Panc1 (cell line): ENCODE measurements at regions not wholly inside any gene's neighbourhood (a gene's known extent, or its start where the extent isn't known, plus 50 kb on each side); places are given as distances from the start of the nearest gene placed in this dataset.

Experiments
- ATAC-seq: fragments of 200-7000 bp; cut with Tn5 transposase; 2 replicates; pipeline ENCODE4 v1.9.1; 2020; ENCODE audit warnings: mild to moderate bottlenecking, moderate library complexity
- BruUV-seq: library from RNA; stranded (reverse); fragments of 400-500 nt; replicated peaks from 2 replicates; lab custom pipeline; 2021; lab: Mats Ljungman, UMichigan
- CTCF ChIA-PET: fragments of 300-600 bp; sonication (Branson Sonifier 250); formaldehyde crosslinking; loops from one replicate; lab custom pipeline; 2022; ENCODE audit warnings: antibody characterized with exemption; lab: Charles Lee
- POLR2A ChIA-PET: fragments of 300-600 bp; sonication (Branson Sonifier 250); formaldehyde crosslinking; loops from one replicate; lab custom pipeline; 2022; ENCODE audit warnings: antibody characterized with exemption; lab: Charles Lee
- DNase-seq: peaks from one replicate; pipeline ENCODE4 v3.0.0-alpha.2; 2010; ENCODE audit warnings: low read depth, low spot score
- H3K27ac ChIP-seq: 2 replicates; pipeline ENCODE4 v1.5.1; 2011; ENCODE audit warnings: mild to moderate bottlenecking, low read length, inconsistent platforms
- H3K27me3 ChIP-seq: fragments of 200-500 bp; sonication (Bioruptor generic); 2 replicates; pipeline ENCODE4 v1.6.0; 2014; ENCODE audit warnings: low read length, inconsistent platforms; ENCODE audit not compliant: control insufficient read depth, insufficient read depth
- H3K36me3 ChIP-seq: fragments of 200-500 bp; sonication (Bioruptor generic); 2 replicates; pipeline ENCODE4 v1.5.1; 2014; ENCODE audit warnings: inconsistent platforms, mild to moderate bottlenecking, low read length, moderate library complexity; ENCODE audit not compliant: control insufficient read depth, insufficient read depth
- H3K4me1 ChIP-seq: 2 replicates; pipeline ENCODE4 v1.5.1; 2011; ENCODE audit warnings: inconsistent platforms, mild to moderate bottlenecking, low read length, moderate library complexity; ENCODE audit not compliant: control insufficient read depth, insufficient read depth
- H3K4me3 ChIP-seq, 2 experiments: 2 replicates each; pipeline ENCODE4 v1.5.1; 2011 to 2012; ENCODE audit warnings: low read depth in 2 of 2, low read length in 2 of 2, mild to moderate bottlenecking in 2 of 2, inconsistent platforms in 1 of 2, moderate library complexity in 1 of 2
- H3K9me3 ChIP-seq: fragments of 200-500 bp; sonication (Bioruptor generic); 2 replicates; pipeline ENCODE4 v1.5.1; 2014; ENCODE audit warnings: low read depth, mild to moderate bottlenecking, inconsistent platforms, low read length, moderate library complexity; ENCODE audit not compliant: control insufficient read depth, insufficient read depth
- CTCF ChIP-seq: fragments of 450-650 bp; IDR thresholded peaks from 2 replicates; pipeline ENCODE4 v1.5.1; 2017; ENCODE audit warnings: mild to moderate bottlenecking
- POLR2AphosphoS5 ChIP-seq: IDR thresholded peaks from 2 replicates; pipeline ENCODE4 v1.6.1; 2012; ENCODE audit warnings: mild to moderate bottlenecking, low read depth, low read length, moderate library complexity
- REST ChIP-seq, 2 experiments: IDR thresholded peaks; 2 replicates each; pipeline ENCODE4 v1.6.1; 2011 to 2012; ENCODE audit warnings: low read depth in 2 of 2, control low read depth in 1 of 2, low read length in 1 of 2, mild to moderate bottlenecking in 1 of 2, moderate library complexity in 1 of 2; ENCODE audit not compliant: insufficient read depth in 1 of 2
- SIN3A ChIP-seq: IDR thresholded peaks from 2 replicates; pipeline ENCODE4 v1.6.1; 2012; ENCODE audit warnings: low read depth, mild to moderate bottlenecking, low read length, moderate library complexity, borderline replicate concordance; ENCODE audit not compliant: insufficient read depth
- TCF7L2 ChIP-seq: IDR thresholded peaks from 2 replicates; pipeline ENCODE4 v1.6.1; 2011; ENCODE audit warnings: mild to moderate bottlenecking, low read depth, low read length, inconsistent platforms
- in situ Hi-C: cut with HindIII; loops from 2 replicates; pipeline ENCODE4 v1.10.0; 2016; ENCODE audit warnings: low sequenced_read_pairs, low pct_unique_long_range_greater_than_20kb
- intact Hi-C: fragments of 100-400 bp; cut with micrococcal nuclease; formaldehyde crosslinking; loops from one replicate; pipeline ENCODE4 v1.10.0; 2022; ENCODE audit not compliant: unreplicated experiment

GRCh38 chr6:6804843-6805615, 216.5 kb downstream of the LY86 start:
- Histone ChIP-seq H3K27me3 (0 out of 2 replicates have a peak, but pooled peaks cover 2% of the 10 kb centered on the region), H3K9me3 (no peaks in the 10 kb centered on the region), H3K4me1 (no peaks in the 10 kb centered on the region), H3K27ac (no peak overlapping the region), H3K4me3 (no peak overlapping the region), H3K36me3 (no peaks in the 10 kb centered on the region)
- BruUV-seq = no TSS peak
- in situ Hi-C loops = no loop called here
- ChIA-PET POLR2A (no interaction called here), CTCF (no interaction called here)
- no peak for TF ChIP-seq CTCF
- no peak for TF ChIP-seq SIN3A
- TF ChIP-seq REST (IDR thresholded peaks at IDR 0.05; ENCODE audit: insufficient read depth in 1 of 2, low read depth in 2 of 2, low read length in 1 of 2) = no peak
- no peak for TF ChIP-seq TCF7L2
- no peak for TF ChIP-seq POLR2AphosphoS5
- intact Hi-C loops = no loop called here
- DNase-seq (no peak), ATAC-seq (no peak)

GRCh38 chr6:6806844-6807518, 218.5 kb downstream of the LY86 start:
- Histone ChIP-seq H3K9me3 (no peaks in the 10 kb centered on the region), H3K4me3 (no peak overlapping the region), H3K27me3 (0 out of 2 replicates have a peak, but pooled peaks cover 2% of the 10 kb centered on the region), H3K4me1 (peaks cover 5% of the 10 kb centered on the region; the same call in 1 of the 2 replicates), H3K27ac (no peak overlapping the region), H3K36me3 (no peaks in the 10 kb centered on the region)
- intact Hi-C loops = no loop called here
- CTCF ChIA-PET = no interaction called here
- in situ Hi-C loops = no loop called here
- POLR2A ChIA-PET = no interaction called here
- TF ChIP-seq TCF7L2 = no peak
- TF ChIP-seq REST (IDR thresholded peaks at IDR 0.05; ENCODE audit: insufficient read depth in 1 of 2, low read depth in 2 of 2, low read length in 1 of 2) = no peak
- TF ChIP-seq SIN3A = no peak
- no peak for TF ChIP-seq CTCF
- TF ChIP-seq POLR2AphosphoS5 = no peak
- ATAC-seq (no peak), DNase-seq (no peak)
- BruUV-seq = no TSS peak
